Muscle of back (tissue), 3 donors: ENCODE measurements at regions not wholly inside any gene's neighbourhood (a gene's known extent, or its start where the extent isn't known, plus 50 kb on each side); places are given as distances from the start of the nearest gene placed in this dataset.
A peak's percentile ranks its signal among the peaks of the same experiment; 100 is the strongest.
"Not testable (repeated sequence)": the region's sequence is repeated elsewhere in the genome, so short reads cannot be mapped to it uniquely, and the experiment has no call there.

Experiments used
- DNase-seq, 3 donors: peaks; one replicate each; pipeline versions ENCODE4 v3.0.0 to v3.0.0-alpha.2; 2013

- not testable (repeated sequence) for DNase-seq
These were observed 56.6 kb upstream of the TNFAIP8 start for GRCh38 chr5:119299242-119299614.

GRCh38 chr5:119299615-119300310 is 56.1 kb upstream of the TNFAIP8 start:
- not testable (repeated sequence) for DNase-seq

GRCh38 chr5:119300311-119300670 is 55.5 kb upstream of the TNFAIP8 start:
- DNase-seq: no peak

- no peak for DNase-seq
These were observed 54.6 kb upstream of the TNFAIP8 start for GRCh38 chr5:119301210-119301609.

DNA sequence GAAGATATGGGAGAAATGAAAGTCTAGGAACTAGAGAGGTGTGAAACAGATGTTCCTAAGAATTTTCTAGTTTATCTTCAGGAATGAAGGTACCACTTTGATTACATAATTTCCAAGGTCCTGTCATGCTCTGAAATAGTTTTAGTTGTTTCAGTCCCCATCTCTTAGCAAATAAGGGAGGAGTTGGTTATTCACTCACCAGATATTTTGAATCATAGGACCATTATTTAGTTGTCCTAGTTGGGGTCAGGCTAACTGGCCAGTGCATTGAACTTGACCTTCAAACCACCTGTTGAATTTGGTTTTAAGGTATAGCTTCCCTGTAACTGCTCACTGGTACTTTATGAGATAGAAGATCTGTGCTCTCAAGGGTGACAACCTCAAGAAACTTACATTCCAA is 53.9 kb upstream of the TNFAIP8 start:
- DNase-seq: no peak

GRCh38 chr5:119302449-119302848 is 53.4 kb upstream of the TNFAIP8 start:
- DNase-seq: no peak

GRCh38 chr5:119302916-119303897 is 52.6 kb upstream of the TNFAIP8 start:
- peak in 2 of 3 donors; percentile 37 to 93 for DNase-seq

DNA sequence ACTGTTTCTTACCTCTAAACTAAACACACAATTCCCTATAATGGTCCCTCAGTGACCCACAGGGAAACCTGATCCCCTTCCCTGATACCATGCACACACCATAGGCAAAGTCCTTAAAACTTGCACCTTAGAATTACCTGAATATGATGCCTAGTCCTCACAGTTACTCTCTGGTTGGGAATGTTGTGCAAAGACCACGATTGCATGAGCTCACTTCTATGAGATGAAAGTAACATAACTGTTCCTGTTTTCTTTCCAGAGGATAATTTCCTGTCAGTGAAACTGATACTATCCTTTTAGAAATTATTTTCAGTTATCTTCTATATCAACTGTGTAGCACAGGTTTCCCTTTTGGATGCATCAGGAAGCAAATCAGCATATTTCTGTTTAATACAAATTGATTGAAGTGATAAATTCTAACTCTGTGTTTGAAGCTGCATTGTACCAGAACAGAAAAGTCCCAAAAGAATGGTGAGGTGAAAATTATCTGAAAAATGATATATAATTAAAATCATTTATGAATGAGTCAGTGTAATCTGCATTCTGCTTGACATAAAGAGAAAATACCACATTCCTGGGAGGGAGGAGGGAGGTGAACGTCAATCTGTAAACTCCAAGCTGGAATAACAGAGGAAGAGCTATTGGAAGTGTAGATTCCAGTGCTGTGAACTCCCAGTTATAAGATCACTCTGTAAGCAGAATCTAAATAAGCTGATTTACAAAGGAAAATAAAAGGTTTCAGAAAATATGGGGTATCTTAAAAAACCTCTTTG is 51.2 kb upstream of the TNFAIP8 start:
- DNase-seq: no peak
